ENCODE measurements at regions not wholly inside any gene's neighbourhood (a gene's known extent, or its start where the extent isn't known, plus 50 kb on each side); places are given as distances from the start of the nearest gene placed in this dataset.

DNA sequence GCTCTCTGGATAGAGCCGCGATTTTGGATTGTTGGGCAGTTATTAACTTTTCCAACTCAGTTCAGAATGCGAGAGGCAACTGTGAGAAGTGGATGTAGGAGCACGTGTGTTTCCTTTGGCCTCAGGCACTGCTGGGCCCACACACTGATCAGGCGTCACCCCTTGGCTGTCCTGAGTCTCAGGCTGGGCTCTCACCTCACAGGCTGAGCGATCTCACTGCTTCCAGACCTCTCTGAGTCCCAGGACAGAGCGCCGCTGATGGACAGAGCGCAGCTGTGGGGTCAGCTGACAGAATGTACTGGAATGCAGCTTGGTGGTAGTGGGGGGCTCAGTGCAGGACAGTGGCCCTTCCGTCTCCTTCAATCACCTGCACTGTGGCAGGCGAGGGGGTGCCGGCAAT is 516.2 kb downstream of the TBC1D22A start:
- H3K36me3 ChIP-seq (ENCODE audit: insufficient read depth), result 0 out of 2 replicates have a peak, but pooled peaks cover 4% of the 10 kb centered on the region
- H3K4me2 ChIP-seq, result no peak overlapping the region
- TF ChIP-seq, protein P1, sequence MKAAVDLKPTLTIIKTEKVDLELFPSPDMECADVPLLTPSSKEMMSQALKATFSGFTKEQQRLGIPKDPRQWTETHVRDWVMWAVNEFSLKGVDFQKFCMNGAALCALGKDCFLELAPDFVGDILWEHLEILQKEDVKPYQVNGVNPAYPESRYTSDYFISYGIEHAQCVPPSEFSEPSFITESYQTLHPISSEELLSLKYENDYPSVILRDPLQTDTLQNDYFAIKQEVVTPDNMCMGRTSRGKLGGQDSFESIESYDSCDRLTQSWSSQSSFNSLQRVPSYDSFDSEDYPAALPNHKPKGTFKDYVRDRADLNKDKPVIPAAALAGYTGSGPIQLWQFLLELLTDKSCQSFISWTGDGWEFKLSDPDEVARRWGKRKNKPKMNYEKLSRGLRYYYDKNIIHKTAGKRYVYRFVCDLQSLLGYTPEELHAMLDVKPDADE (IDR thresholded peaks at IDR 0.05), result no peak
- TF ChIP-seq POLR2AphosphoS5 (IDR thresholded peaks at IDR 0.05; ENCODE audit: low read depth) (no peak), EZH2phosphoT487 (IDR thresholded peaks at IDR 0.05; ENCODE audit: unreplicated experiment) (no peak), CREB1 (CRISPR knock-in tag; IDR thresholded peaks at IDR 0.05; ENCODE audit: low read depth) (no peak), EZH2 (IDR thresholded peaks at IDR 0.05; ENCODE audit: low read depth, unreplicated experiment) (no peak), STAT1 (IDR thresholded peaks at IDR 0.05; ENCODE audit: unreplicated experiment) (no peak), JUNB (IDR thresholded peaks at IDR 0.05; ENCODE audit: unreplicated experiment) (no peak), NANOG (IDR thresholded peaks at IDR 0.05; ENCODE audit: borderline replicate concordance) (no peak), ZNF114 (CRISPR knock-in tag; IDR thresholded peaks at IDR 0.05) (no peak), ZNF331 (CRISPR knock-in tag; IDR thresholded peaks at IDR 0.05; ENCODE audit: low read depth) (no peak)
- TF ChIP-seq, protein P2, sequence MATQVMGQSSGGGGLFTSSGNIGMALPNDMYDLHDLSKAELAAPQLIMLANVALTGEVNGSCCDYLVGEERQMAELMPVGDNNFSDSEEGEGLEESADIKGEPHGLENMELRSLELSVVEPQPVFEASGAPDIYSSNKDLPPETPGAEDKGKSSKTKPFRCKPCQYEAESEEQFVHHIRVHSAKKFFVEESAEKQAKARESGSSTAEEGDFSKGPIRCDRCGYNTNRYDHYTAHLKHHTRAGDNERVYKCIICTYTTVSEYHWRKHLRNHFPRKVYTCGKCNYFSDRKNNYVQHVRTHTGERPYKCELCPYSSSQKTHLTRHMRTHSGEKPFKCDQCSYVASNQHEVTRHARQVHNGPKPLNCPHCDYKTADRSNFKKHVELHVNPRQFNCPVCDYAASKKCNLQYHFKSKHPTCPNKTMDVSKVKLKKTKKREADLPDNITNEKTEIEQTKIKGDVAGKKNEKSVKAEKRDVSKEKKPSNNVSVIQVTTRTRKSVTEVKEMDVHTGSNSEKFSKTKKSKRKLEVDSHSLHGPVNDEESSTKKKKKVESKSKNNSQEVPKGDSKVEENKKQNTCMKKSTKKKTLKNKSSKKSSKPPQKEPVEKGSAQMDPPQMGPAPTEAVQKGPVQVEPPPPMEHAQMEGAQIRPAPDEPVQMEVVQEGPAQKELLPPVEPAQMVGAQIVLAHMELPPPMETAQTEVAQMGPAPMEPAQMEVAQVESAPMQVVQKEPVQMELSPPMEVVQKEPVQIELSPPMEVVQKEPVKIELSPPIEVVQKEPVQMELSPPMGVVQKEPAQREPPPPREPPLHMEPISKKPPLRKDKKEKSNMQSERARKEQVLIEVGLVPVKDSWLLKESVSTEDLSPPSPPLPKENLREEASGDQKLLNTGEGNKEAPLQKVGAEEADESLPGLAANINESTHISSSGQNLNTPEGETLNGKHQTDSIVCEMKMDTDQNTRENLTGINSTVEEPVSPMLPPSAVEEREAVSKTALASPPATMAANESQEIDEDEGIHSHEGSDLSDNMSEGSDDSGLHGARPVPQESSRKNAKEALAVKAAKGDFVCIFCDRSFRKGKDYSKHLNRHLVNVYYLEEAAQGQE (IDR thresholded peaks at IDR 0.05; ENCODE audit: unreplicated experiment), result no peak
- TF ChIP-seq, protein P3, sequence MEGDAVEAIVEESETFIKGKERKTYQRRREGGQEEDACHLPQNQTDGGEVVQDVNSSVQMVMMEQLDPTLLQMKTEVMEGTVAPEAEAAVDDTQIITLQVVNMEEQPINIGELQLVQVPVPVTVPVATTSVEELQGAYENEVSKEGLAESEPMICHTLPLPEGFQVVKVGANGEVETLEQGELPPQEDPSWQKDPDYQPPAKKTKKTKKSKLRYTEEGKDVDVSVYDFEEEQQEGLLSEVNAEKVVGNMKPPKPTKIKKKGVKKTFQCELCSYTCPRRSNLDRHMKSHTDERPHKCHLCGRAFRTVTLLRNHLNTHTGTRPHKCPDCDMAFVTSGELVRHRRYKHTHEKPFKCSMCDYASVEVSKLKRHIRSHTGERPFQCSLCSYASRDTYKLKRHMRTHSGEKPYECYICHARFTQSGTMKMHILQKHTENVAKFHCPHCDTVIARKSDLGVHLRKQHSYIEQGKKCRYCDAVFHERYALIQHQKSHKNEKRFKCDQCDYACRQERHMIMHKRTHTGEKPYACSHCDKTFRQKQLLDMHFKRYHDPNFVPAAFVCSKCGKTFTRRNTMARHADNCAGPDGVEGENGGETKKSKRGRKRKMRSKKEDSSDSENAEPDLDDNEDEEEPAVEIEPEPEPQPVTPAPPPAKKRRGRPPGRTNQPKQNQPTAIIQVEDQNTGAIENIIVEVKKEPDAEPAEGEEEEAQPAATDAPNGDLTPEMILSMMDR (conservative IDR thresholded peaks at IDR 0.05; ENCODE audit: low read depth in 2 of 2), result no peak
- TF ChIP-seq, protein P4, sequence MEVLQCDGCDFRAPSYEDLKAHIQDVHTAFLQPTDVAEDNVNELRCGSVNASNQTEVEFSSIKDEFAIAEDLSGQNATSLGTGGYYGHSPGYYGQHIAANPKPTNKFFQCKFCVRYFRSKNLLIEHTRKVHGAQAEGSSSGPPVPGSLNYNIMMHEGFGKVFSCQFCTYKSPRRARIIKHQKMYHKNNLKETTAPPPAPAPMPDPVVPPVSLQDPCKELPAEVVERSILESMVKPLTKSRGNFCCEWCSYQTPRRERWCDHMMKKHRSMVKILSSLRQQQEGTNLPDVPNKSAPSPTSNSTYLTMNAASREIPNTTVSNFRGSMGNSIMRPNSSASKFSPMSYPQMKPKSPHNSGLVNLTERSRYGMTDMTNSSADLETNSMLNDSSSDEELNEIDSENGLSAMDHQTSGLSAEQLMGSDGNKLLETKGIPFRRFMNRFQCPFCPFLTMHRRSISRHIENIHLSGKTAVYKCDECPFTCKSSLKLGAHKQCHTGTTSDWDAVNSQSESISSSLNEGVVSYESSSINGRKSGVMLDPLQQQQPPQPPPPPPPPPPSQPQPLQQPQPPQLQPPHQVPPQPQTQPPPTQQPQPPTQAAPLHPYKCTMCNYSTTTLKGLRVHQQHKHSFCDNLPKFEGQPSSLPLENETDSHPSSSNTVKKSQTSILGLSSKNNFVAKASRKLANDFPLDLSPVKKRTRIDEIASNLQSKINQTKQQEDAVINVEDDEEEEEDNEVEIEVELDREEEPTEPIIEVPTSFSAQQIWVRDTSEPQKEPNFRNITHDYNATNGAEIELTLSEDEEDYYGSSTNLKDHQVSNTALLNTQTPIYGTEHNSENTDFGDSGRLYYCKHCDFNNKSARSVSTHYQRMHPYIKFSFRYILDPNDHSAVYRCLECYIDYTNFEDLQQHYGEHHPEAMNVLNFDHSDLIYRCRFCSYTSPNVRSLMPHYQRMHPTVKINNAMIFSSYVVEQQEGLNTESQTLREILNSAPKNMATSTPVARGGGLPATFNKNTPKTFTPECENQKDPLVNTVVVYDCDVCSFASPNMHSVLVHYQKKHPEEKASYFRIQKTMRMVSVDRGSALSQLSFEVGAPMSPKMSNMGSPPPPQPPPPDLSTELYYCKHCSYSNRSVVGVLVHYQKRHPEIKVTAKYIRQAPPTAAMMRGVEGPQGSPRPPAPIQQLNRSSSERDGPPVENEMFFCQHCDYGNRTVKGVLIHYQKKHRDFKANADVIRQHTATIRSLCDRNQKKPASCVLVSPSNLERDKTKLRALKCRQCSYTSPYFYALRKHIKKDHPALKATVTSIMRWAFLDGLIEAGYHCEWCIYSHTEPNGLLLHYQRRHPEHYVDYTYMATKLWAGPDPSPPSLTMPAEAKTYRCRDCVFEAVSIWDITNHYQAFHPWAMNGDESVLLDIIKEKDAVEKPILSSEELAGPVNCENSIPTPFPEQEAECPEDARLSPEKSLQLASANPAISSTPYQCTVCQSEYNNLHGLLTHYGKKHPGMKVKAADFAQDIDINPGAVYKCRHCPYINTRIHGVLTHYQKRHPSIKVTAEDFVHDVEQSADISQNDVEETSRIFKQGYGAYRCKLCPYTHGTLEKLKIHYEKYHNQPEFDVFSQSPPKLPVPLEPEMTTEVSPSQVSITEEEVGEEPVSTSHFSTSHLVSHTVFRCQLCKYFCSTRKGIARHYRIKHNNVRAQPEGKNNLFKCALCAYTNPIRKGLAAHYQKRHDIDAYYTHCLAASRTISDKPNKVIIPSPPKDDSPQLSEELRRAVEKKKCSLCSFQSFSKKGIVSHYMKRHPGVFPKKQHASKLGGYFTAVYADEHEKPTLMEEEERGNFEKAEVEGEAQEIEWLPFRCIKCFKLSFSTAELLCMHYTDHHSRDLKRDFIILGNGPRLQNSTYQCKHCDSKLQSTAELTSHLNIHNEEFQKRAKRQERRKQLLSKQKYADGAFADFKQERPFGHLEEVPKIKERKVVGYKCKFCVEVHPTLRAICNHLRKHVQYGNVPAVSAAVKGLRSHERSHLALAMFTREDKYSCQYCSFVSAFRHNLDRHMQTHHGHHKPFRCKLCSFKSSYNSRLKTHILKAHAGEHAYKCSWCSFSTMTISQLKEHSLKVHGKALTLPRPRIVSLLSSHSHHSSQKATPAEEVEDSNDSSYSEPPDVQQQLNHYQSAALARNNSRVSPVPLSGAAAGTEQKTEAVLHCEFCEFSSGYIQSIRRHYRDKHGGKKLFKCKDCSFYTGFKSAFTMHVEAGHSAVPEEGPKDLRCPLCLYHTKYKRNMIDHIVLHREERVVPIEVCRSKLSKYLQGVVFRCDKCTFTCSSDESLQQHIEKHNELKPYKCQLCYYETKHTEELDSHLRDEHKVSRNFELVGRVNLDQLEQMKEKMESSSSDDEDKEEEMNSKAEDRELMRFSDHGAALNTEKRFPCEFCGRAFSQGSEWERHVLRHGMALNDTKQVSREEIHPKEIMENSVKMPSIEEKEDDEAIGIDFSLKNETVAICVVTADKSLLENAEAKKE (CRISPR knock-in tag; IDR thresholded peaks at IDR 0.05), result no peak
- no peaks in the 10 kb centered on the region for H3K4me1 ChIP-seq (ENCODE audit: insufficient read depth)
- H2AFZ ChIP-seq, result no peak overlapping the region
- ATAC-seq, result no peak
- peaks cover 10% of the 10 kb centered on the region for H3K27me3 Mint-ChIP-seq (ENCODE audit: insufficient read depth, low read depth, poor library complexity)
- H3K27ac Mint-ChIP-seq, result no peak overlapping the region
- peaks cover 54% of the 10 kb centered on the region for H3K36me3 Mint-ChIP-seq (ENCODE audit: low read depth)
- H3K9me3 Mint-ChIP-seq, result peaks cover 98% of the 10 kb centered on the region
- no peak overlapping the region for H3K4me3 ChIP-seq
- no peaks in the 10 kb centered on the region for H3K4me1 Mint-ChIP-seq
- no peaks in the 10 kb centered on the region for H3F3A ChIP-seq (replicated peaks; ENCODE audit: low read depth)
- no peaks in the 10 kb centered on the region for H3K9me2 ChIP-seq (ENCODE audit: insufficient read depth)
- H4K20me1 ChIP-seq (replicated peaks; ENCODE audit: insufficient read depth), result no peaks in the 10 kb centered on the region
- no peak overlapping the region for H3K4me3 Mint-ChIP-seq
- H3K27me3 ChIP-seq (ENCODE audit: insufficient read depth), result no peaks in the 10 kb centered on the region
- H3K79me2 ChIP-seq (replicated peaks; ENCODE audit: insufficient read depth), result no peaks in the 10 kb centered on the region
- DNase-seq (ENCODE audit: low spot score), result no peak
- H3K27ac ChIP-seq (ENCODE audit: low read depth), result no peak overlapping the region

Data from GM23338 (cell line).